ENCODE measurements at regions not wholly inside any gene's neighbourhood (a gene's known extent, or its start where the extent isn't known, plus 50 kb on each side); places are given as distances from the start of the nearest gene placed in this dataset.

DNA sequence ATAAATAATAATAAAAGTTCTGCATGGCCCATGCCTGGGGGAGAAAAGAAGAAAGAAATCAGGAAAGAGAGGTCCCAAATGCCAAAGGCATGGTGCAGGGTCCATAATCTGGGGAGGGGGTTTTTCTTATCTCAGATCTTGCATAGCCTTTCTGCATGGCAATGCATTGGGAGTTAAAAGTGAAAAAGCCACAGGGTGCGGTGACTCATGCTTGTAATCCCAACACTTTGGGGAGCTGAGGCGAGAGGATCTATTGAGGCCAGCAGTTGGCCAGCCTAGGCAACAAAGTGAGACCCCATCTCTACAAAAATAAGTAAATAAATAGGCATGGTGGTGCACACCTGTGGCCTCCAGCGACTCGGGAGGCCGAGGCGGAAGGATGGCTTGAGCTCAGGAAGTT lies 76.8 kb upstream of the GATA2 start:
- no peak for DNase-seq (ENCODE audit: low read depth)
- H3K4me3 ChIP-seq (ENCODE audit: control insufficient read depth, low read depth, low read length) = no peak overlapping the region
- no peak for TF ChIP-seq CTCF (conservative IDR thresholded peaks at IDR 0.05; ENCODE audit: control insufficient read depth, insufficient read depth, low read depth, low read length)

DNA sequence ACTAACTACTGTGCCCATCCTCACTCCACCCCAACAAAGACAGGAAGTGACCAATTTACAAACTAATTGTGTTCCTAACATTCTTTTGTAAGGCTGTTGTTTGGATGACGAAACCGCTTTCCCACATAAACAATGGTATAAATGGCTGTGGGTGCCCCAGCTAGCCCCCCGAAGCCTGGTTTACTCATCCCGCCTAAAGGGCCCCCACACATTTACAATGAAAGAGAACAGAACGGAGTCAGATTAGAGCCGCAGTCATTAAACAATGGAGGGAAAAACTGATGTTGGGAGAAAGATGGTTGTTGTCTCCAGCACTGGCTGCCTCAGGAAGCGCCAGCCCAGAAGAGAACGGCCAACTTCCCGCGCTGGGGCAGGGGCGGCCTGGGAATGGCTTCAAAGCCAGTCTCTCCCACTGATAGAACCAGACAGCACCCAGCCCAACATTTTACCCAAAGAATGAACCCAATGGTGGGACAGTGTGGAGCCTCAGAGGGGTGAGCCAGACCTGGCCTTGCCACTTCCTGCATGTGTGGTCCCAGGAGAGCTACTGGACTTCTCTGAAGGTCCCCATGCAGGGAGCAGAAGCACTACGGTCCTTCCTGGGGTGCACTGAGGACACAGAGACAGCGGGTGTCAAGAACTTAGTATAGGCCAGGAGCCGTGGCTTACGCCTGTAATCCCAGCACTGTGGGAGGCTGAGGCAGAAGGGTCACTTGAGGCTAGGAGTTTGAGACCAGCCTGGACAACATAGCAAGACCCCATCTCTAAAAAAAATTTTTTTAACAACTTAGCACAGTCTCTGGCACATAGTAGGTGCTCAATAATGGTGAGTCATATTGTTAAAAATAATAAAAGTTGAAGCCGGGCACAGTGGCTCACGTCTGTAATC lies 75.8 kb upstream of the GATA2 start:
- no peak overlapping the region for H3K4me3 ChIP-seq (ENCODE audit: control insufficient read depth, low read depth, low read length)
- no peak for DNase-seq (ENCODE audit: low read depth)
- no peak for TF ChIP-seq CTCF (conservative IDR thresholded peaks at IDR 0.05; ENCODE audit: control insufficient read depth, insufficient read depth, low read depth, low read length)

GRCh38 chr3:128567705-128568356 lies 74.8 kb upstream of the GATA2 start:
- no peak for DNase-seq (ENCODE audit: low read depth)
- no peak overlapping the region for H3K4me3 ChIP-seq (ENCODE audit: control insufficient read depth, low read depth, low read length)
- no peak for TF ChIP-seq CTCF (conservative IDR thresholded peaks at IDR 0.05; ENCODE audit: control insufficient read depth, insufficient read depth, low read depth, low read length)

- H3K4me3 ChIP-seq (ENCODE audit: control insufficient read depth, low read depth, low read length) = no peak overlapping the region
- DNase-seq (ENCODE audit: low read depth) = no peak
- no peak for TF ChIP-seq CTCF (conservative IDR thresholded peaks at IDR 0.05; ENCODE audit: control insufficient read depth, insufficient read depth, low read depth, low read length)
Observed at GRCh38 chr3:128567141-128567540, 74.1 kb upstream of the GATA2 start.

GRCh38 chr3:128563439-128563838 lies 70.4 kb upstream of the GATA2 start:
- H3K4me3 ChIP-seq (ENCODE audit: control insufficient read depth, low read depth, low read length) = no peak overlapping the region
- no peak for DNase-seq (ENCODE audit: low read depth)
- no peak for TF ChIP-seq CTCF (conservative IDR thresholded peaks at IDR 0.05; ENCODE audit: control insufficient read depth, insufficient read depth, low read depth, low read length)

GRCh38 chr3:128561504-128561903 lies 68.5 kb upstream of the GATA2 start:
- no peak for TF ChIP-seq CTCF (conservative IDR thresholded peaks at IDR 0.05; ENCODE audit: control insufficient read depth, insufficient read depth, low read depth, low read length)
- no peak for DNase-seq (ENCODE audit: low read depth)
- no peak overlapping the region for H3K4me3 ChIP-seq (ENCODE audit: control insufficient read depth, low read depth, low read length)

Data from fibroblast of mammary gland (primary cell).